Ascending aorta (tissue), 2 donors: ENCODE measurements at regions not wholly inside any gene's neighbourhood (a gene's known extent, or its start where the extent isn't known, plus 50 kb on each side); places are given as distances from the start of the nearest gene placed in this dataset.

Experiments used
- DNase-seq, 2 donors: peaks; one replicate each; pipeline ENCODE4 v3.0.0-alpha.2; 2019; ENCODE audit warnings: low spot score in 2 of 2
- H3K27ac ChIP-seq, 2 donors: fragments of 200-600 bp; sonication (generic); one replicate each; pipeline ENCODE4 v1.5.1; 2016 to 2017; ENCODE audit warnings: mild to moderate bottlenecking in 1 of 2
- H3K27me3 ChIP-seq: fragments of 200-600 bp; sonication (generic); one replicate; pipeline ENCODE4 v1.5.1; 2017
- H3K36me3 ChIP-seq, 2 donors: fragments of 200-600 bp; sonication (generic); one replicate each; pipeline ENCODE4 v1.5.1; 2016
- H3K4me1 ChIP-seq, 2 donors: fragments of 200-600 bp; sonication (generic); one replicate each; pipeline ENCODE4 v1.5.1; 2016 to 2017; ENCODE audit warnings: mild to moderate bottlenecking in 1 of 2
- H3K4me3 ChIP-seq, 2 donors: fragments of 200-600 bp; sonication (generic); one replicate each; pipeline ENCODE4 v1.5.1; 2016 to 2017; ENCODE audit warnings: mild to moderate bottlenecking in 1 of 2
- H3K9me3 ChIP-seq, 2 donors: fragments of 200-600 bp; sonication (generic); one replicate each; pipeline ENCODE4 v1.5.1; 2016
- intact Hi-C: fragments of 100-400 bp; cut with DNase I; formaldehyde crosslinking; loops from one replicate; pipeline ENCODE4 v1.15.1; 2023
- TF ChIP-seq, protein P1 (sequence below), 3 experiments: fragments of 200-600 bp in 2 of 3; fragments of 450-650 bp in 1 of 3; sonication (generic) in 2 of 3; IDR thresholded peaks; one replicate each; pipeline ENCODE4 v1.5.1; 2016 to 2019; ENCODE audit warnings: antibody characterized with exemption in 3 of 3, mild to moderate bottlenecking in 1 of 3, moderate library complexity in 1 of 3

DNA sequence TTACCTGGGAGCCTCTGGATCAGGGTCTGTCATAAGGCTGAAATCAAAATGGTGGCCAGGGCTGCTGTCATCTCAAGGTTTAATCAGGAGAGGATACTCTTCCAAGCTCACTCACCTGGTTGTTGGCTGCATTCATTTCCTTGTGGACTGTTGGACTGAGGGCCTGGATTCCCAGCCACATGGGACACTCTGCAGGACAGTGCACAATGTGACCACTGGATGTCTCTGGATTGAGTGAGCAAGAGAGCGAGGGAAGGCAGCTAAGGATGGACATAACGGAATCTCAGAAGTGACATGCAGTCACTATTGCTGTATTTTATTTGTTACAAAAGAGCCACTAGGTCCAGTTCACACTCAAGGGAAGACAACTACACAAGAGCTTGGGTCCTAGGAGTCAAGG is 229.1 kb downstream of the S1PR1 start:
- intact Hi-C loops: no loop called here
- DNase-seq: no peak
- no peaks in the 10 kb centered on the region for H3K36me3 ChIP-seq
- H3K9me3 ChIP-seq: no peaks in the 10 kb centered on the region
- no peak overlapping the region for H3K27ac ChIP-seq
- H3K4me1 ChIP-seq: no peaks in the 10 kb centered on the region
- H3K27me3 ChIP-seq: no peaks in the 10 kb centered on the region
- no peak overlapping the region for H3K4me3 ChIP-seq
- TF ChIP-seq, protein P1, sequence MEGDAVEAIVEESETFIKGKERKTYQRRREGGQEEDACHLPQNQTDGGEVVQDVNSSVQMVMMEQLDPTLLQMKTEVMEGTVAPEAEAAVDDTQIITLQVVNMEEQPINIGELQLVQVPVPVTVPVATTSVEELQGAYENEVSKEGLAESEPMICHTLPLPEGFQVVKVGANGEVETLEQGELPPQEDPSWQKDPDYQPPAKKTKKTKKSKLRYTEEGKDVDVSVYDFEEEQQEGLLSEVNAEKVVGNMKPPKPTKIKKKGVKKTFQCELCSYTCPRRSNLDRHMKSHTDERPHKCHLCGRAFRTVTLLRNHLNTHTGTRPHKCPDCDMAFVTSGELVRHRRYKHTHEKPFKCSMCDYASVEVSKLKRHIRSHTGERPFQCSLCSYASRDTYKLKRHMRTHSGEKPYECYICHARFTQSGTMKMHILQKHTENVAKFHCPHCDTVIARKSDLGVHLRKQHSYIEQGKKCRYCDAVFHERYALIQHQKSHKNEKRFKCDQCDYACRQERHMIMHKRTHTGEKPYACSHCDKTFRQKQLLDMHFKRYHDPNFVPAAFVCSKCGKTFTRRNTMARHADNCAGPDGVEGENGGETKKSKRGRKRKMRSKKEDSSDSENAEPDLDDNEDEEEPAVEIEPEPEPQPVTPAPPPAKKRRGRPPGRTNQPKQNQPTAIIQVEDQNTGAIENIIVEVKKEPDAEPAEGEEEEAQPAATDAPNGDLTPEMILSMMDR (IDR thresholded peaks at IDR 0.05): no peak

DNA sequence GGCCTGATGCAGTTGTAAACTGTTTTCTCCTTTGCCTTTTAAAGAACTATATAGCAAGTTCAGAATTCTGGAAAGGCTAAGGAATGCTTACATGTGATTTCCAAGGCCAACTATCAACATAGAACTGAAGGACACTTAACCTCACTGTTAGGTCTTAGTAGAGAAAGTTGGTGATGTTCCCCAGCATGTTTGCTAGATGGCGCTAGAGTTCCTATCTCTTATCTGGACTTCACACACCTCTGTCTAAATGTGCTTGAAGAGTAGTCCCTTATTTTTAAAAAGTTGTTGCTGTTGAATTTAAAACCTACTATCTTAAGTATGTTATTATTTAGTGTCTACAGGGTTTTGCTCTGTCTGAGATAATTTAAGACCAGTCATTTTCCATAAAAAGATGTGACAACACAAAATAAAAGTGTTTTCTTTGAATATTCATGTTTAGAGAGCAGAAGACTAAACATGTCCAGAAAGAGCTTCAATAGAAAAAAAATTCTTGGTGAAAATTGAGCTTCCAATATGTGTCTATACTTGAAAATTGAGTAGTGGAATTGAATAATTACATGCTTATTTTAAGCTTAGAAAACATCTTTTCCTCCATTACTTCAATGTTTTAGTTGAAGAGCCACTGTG is 237.3 kb downstream of the S1PR1 start:
- no peak overlapping the region for H3K27ac ChIP-seq
- TF ChIP-seq, protein P1 (IDR thresholded peaks at IDR 0.05): no peak
- no peaks in the 10 kb centered on the region for H3K4me1 ChIP-seq
- intact Hi-C loops: no loop called here
- H3K36me3 ChIP-seq: no peaks in the 10 kb centered on the region
- DNase-seq: no peak
- H3K27me3 ChIP-seq: no peaks in the 10 kb centered on the region
- H3K4me3 ChIP-seq: no peak overlapping the region
- H3K9me3 ChIP-seq: peaks cover 0 to 8% of the 10 kb centered on the region in 2 donors

DNA sequence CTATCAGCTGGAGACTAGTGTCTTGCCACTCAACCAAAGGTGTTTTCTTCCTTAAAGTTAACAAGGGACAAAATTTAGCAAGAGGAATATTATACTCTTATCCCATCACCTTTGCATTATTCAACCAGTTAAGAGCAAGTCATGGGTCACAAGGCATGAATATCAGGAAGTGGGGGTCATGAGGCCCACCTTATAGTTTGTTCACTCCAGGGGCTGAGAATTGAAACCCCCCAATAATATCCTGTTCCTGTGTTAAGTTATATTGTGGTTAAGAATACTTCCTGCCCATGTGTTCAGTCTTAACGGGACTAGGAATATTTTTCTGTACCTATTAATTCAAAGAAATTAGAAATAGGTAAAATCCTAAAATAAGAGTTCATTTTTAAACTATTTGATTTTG is 239.7 kb downstream of the S1PR1 start:
- Histone ChIP-seq H3K4me3 (no peak overlapping the region), H3K4me1 (no peaks in the 10 kb centered on the region), H3K27ac (no peak overlapping the region), H3K9me3 (peaks cover 0 to 8% of the 10 kb centered on the region in 2 donors), H3K36me3 (no peaks in the 10 kb centered on the region), H3K27me3 (no peaks in the 10 kb centered on the region)
- DNase-seq: no peak
- intact Hi-C loops: no loop called here
- TF ChIP-seq, protein P1 (IDR thresholded peaks at IDR 0.05): no peak

DNA sequence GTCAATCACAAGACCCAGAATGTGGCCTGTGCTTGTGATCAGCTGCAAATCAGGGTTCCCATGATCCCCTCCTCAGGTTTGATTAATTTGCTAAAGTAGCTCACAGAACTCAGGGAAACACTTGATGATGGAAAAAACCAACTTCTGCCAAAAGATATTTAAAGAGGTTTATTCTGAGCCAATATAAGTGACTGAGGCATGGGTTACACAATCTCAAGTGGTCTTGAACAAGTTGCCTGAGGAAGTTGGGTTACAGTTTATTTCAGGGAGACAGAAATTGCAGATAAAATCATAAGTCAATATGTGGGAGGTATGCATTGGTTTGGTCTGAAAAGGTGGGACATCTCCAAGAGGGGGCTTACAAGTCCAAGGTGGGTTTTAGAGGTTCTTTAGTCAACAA is 243.1 kb downstream of the S1PR1 start:
- intact Hi-C loops: no loop called here
- H3K4me1 ChIP-seq: no peaks in the 10 kb centered on the region

DNA sequence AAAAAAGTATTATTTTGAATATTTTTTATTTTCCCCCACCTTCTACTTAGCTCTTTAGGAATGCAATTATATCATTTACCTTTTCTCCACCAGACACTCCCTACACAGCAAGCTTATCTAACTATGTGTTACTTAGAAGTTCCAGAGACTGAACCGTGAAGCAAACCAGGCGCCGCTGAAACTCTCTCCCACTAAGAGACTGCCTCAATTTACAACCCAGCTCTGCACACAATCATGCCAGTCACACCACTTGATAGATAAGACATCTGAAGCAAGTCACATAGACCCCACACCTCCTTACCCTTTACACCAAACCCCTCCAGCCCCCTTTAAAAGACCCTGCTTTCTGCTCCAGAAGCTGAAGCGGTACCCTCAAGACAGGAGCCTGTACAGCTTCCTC is 245.5 kb downstream of the S1PR1 start:
- Histone ChIP-seq H3K4me1 (no peaks in the 10 kb centered on the region), H3K36me3 (no peaks in the 10 kb centered on the region), H3K9me3 (no peaks in the 10 kb centered on the region), H3K4me3 (no peak overlapping the region), H3K27me3 (no peaks in the 10 kb centered on the region), H3K27ac (no peak overlapping the region)
- intact Hi-C loops: no loop called here
- no peak for DNase-seq
- TF ChIP-seq, protein P1 (IDR thresholded peaks at IDR 0.05): no peak

More for the DNA sequence above, 243.1 kb downstream of the S1PR1 start:
- Histone ChIP-seq H3K36me3 (no peaks in the 10 kb centered on the region), H3K9me3 (no peaks in the 10 kb centered on the region), H3K27ac (no peak overlapping the region), H3K27me3 (no peaks in the 10 kb centered on the region), H3K4me3 (no peak overlapping the region)
- no peak for DNase-seq
- TF ChIP-seq, protein P1 (IDR thresholded peaks at IDR 0.05): no peak
